Dedifferentiated amniotic fluid mesenchymal stem cell (primary cell): ENCODE measurements at regions not wholly inside any gene's neighbourhood (a gene's known extent, or its start where the extent isn't known, plus 50 kb on each side); places are given as distances from the start of the nearest gene placed in this dataset.

Experiments used
- DNase-seq: peaks from one replicate; pipeline ENCODE4 v3.0.0-alpha.2; 2016; ENCODE audit errors: extremely low spot score

GRCh38 chr10:107733328-107734130, 569.0 kb upstream of the SORCS1 start:
- DNase-seq, result no peak

- DNase-seq, result no peak
These were observed 567.5 kb upstream of the SORCS1 start for GRCh38 chr10:107732045-107732444.

- no peak for DNase-seq
These were observed 564.3 kb upstream of the SORCS1 start for GRCh38 chr10:107728807-107729206.

- DNase-seq, result no peak
These were observed 563.3 kb upstream of the SORCS1 start for GRCh38 chr10:107727767-107728317.

GRCh38 chr10:107718864-107719263, 554.4 kb upstream of the SORCS1 start:
- no peak for DNase-seq

- no peak for DNase-seq
These were observed 552.5 kb upstream of the SORCS1 start for GRCh38 chr10:107717046-107717445.

- no peak for DNase-seq
These were observed 551.1 kb upstream of the SORCS1 start for GRCh38 chr10:107715565-107715964.

GRCh38 chr10:107708981-107709380, 544.5 kb upstream of the SORCS1 start:
- no peak for DNase-seq

- no peak for DNase-seq
These were observed 541.7 kb upstream of the SORCS1 start for GRCh38 chr10:107706096-107706725.

- no peak for DNase-seq
These were observed 537.4 kb upstream of the SORCS1 start for GRCh38 chr10:107701943-107702342.

GRCh38 chr10:107692072-107692471, 527.6 kb upstream of the SORCS1 start:
- no peak for DNase-seq

GRCh38 chr10:107689323-107689722, 524.8 kb upstream of the SORCS1 start:
- DNase-seq, result no peak

GRCh38 chr10:107687701-107688100, 523.2 kb upstream of the SORCS1 start:
- no peak for DNase-seq

GRCh38 chr10:107686095-107686494, 521.6 kb upstream of the SORCS1 start:
- no peak for DNase-seq

GRCh38 chr10:107671960-107672359, 507.5 kb upstream of the SORCS1 start:
- no peak for DNase-seq

- DNase-seq, result no peak
These were observed 501.7 kb upstream of the SORCS1 start for GRCh38 chr10:107666214-107666613.

GRCh38 chr10:107665459-107665858, 501.0 kb upstream of the SORCS1 start:
- DNase-seq, result no peak

GRCh38 chr10:107657851-107658250, 493.3 kb upstream of the SORCS1 start:
- DNase-seq, result no peak

- no peak for DNase-seq
These were observed 492.4 kb upstream of the SORCS1 start for GRCh38 chr10:107656932-107657331.

- DNase-seq, result peak; percentile 47
These were observed 489.4 kb upstream of the SORCS1 start for GRCh38 chr10:107653832-107654287.

GRCh38 chr10:107650939-107651338, 486.4 kb upstream of the SORCS1 start:
- no peak for DNase-seq

GRCh38 chr10:107649249-107649648, 484.7 kb upstream of the SORCS1 start:
- no peak for DNase-seq

GRCh38 chr10:107647462-107647861, 483.0 kb upstream of the SORCS1 start:
- no peak for DNase-seq
